Adipocyte (in vitro differentiated cells): ENCODE measurements at regions not wholly inside any gene's neighbourhood (a gene's known extent, or its start where the extent isn't known, plus 50 kb on each side); places are given as distances from the start of the nearest gene placed in this dataset.

Experiments used
- DNase-seq: peaks from one replicate; pipeline ENCODE4 v3.0.0-alpha.2; 2015; ENCODE audit warnings: low read depth
- H3K27me3 ChIP-seq: replicated peaks from 2 replicates; pipeline ENCODE4 v1.7.0; 2013; ENCODE audit warnings: mild to moderate bottlenecking, low read length, moderate library complexity; ENCODE audit not compliant: control insufficient read depth, insufficient read depth
- H3K36me3 ChIP-seq: 2 replicates; pipeline ENCODE4 v1.7.0; 2013; ENCODE audit warnings: low read length, mild to moderate bottlenecking, moderate library complexity; ENCODE audit not compliant: control insufficient read depth, insufficient read depth, severe bottlenecking
- H3K4me1 ChIP-seq: 2 replicates; pipeline ENCODE4 v1.7.0; 2013; ENCODE audit warnings: mild to moderate bottlenecking, low read length, moderate library complexity; ENCODE audit not compliant: control insufficient read depth, insufficient read depth
- H3K4me3 ChIP-seq: 2 replicates; pipeline ENCODE4 v1.7.0; 2013; ENCODE audit warnings: mild to moderate bottlenecking, low read length, moderate library complexity
- H3K9ac ChIP-seq: 2 replicates; pipeline ENCODE4 v1.7.0; 2013; ENCODE audit warnings: mild to moderate bottlenecking, low read length, moderate library complexity
- H3K9me3 ChIP-seq: 2 replicates; pipeline ENCODE4 v1.7.0; 2013; ENCODE audit warnings: mild to moderate bottlenecking, low read length, moderate library complexity; ENCODE audit not compliant: control insufficient read depth

DNA sequence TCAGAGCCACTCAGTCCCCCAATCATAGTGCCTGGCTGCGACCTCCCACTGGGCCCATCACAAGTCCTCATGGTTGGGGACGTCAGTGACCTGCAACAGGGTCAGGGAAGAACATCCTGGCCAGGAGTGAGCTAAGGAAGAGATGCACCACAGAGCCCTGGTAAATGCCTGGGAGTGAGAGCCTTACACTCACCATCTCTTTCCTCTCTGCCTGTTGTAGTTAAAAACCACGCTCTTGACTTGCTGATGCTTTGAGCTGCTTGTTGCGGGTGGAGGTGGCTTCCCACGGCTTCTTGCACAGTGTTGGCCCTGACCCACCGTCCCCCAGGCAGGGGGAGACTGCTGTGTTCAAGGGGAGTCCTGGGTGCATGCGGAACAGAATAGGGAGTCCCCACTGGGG lies 91.1 kb upstream of the RGMA start:
- DNase-seq: no peak
- no peaks in the 10 kb centered on the region for H3K9me3 ChIP-seq
- H3K27me3 ChIP-seq: peaks cover 3% of the 10 kb centered on the region
- H3K4me1 ChIP-seq: no peaks in the 10 kb centered on the region
- H3K36me3 ChIP-seq: no peaks in the 10 kb centered on the region
- no peak overlapping the region for H3K9ac ChIP-seq
- H3K4me3 ChIP-seq: no peak overlapping the region

DNA sequence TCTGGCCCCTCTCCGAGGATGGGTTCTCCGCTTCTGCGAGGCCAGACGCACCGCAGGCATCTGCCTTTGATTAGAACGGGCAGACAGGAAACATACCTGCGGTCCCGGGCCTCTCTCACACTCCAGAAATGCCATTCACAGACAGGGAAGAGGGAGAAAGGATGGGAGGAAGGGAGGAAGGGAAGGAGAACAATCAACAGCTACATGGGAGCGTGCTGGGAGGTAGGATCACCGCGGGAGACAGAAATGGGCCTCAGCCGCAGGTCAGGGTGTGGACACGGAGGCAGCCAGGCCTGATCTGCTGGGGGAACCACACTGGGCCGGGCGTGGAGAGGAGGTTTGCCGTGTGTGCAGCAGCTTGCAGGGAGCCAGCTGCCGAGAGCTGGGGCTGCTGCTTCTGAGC lies 90.7 kb upstream of the RGMA start:
- DNase-seq: no peak

DNA sequence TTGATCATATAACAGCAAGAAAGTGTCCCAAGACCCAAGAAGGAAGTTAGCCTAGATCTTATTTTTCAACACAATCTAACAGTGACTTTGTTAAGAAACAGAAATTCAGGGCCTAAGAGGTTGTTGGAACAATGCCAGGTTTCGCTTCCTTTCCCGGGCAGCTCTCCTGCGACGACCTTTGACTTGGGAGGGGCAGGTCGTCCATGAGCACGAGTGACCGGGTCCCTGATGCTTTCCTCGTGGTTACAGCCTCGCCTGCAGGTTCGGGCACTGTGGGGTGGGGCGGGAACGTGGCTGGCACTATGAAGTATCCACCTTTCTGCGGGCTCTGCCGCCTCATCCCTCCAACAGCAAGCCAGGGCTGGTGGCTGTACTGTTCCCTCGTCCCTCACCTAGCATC lies 90.1 kb upstream of the RGMA start:
- no peak overlapping the region for H3K4me3 ChIP-seq
- H3K36me3 ChIP-seq: no peaks in the 10 kb centered on the region
- DNase-seq: no peak
- no peaks in the 10 kb centered on the region for H3K9me3 ChIP-seq
- peaks cover 3% of the 10 kb centered on the region for H3K27me3 ChIP-seq
- H3K9ac ChIP-seq: no peak overlapping the region
- H3K4me1 ChIP-seq: no peaks in the 10 kb centered on the region

More for the DNA sequence above, 90.7 kb upstream of the RGMA start:
- Histone ChIP-seq H3K27me3 (peaks cover 3% of the 10 kb centered on the region), H3K4me1 (no peaks in the 10 kb centered on the region), H3K9me3 (no peaks in the 10 kb centered on the region), H3K4me3 (no peak overlapping the region), H3K36me3 (no peaks in the 10 kb centered on the region), H3K9ac (no peak overlapping the region)

DNA sequence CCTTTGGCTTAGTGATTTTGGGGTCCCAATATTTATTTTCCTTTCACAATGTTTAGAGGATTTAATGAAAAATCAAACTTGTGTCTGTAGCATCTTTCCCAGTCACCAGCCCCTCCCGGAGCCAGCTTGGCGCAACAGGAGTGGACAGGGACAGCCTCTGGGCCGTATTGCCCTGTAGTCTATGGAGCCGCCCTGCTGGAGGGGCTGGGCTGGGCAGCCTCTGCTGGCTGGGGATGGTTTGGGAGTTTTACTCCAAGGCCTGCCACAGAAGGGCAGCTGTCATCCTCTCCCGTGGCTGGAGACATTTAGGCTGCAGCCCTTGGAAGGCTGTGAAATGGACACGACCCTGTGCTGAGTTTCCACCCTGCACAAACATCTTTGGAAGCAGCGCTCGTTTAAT lies 89.4 kb upstream of the RGMA start:
- Histone ChIP-seq H3K9me3 (no peaks in the 10 kb centered on the region), H3K4me1 (no peaks in the 10 kb centered on the region), H3K27me3 (peaks cover 3% of the 10 kb centered on the region), H3K4me3 (no peak overlapping the region), H3K9ac (no peak overlapping the region), H3K36me3 (no peaks in the 10 kb centered on the region)
- DNase-seq: no peak

DNA sequence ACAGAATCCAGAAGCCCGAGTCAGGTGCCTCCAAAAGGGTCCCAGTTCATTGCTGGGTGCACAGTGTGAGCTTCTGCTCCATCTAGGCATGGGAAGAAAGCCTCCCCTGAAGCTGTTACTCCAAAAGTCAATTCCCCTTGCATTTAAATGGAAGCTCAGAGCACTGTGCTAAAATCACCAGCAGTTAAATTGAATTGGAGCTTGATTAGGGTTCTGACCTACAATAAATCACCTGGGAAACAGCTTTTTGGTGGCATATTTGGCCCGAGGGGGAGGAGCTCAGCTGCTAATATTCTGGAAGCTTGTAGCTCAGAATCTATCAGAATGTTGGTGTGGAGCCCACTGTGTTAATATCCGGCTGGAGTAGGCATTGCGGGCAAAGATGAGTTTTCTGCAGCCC lies 87.1 kb upstream of the RGMA start:
- Histone ChIP-seq H3K4me1 (no peaks in the 10 kb centered on the region), H3K27me3 (peaks cover 3% of the 10 kb centered on the region), H3K9me3 (no peaks in the 10 kb centered on the region), H3K9ac (no peak overlapping the region), H3K36me3 (no peaks in the 10 kb centered on the region), H3K4me3 (no peak overlapping the region)
- no peak for DNase-seq

DNA sequence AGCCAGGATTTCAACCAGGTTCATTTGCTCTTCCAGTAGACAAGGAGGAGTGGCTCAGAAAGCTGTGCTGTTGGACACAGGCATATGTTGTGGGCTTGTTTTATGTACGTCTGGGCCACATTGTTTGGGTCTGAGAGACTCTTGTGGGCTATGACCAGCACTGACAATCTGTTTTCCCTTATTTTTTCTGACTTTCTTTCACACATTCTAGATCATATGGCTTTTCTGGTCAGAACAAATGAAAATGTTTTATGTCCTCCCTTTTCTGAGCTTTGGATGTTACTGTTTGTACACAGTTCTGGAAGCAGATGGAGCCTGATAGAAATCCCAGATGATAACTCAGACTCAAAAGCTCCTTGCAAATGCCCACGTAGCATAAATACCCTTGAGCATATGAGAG lies 85.8 kb upstream of the RGMA start:
- Histone ChIP-seq H3K9ac (no peak overlapping the region), H3K4me1 (no peaks in the 10 kb centered on the region), H3K27me3 (peaks cover 3% of the 10 kb centered on the region), H3K9me3 (no peaks in the 10 kb centered on the region), H3K36me3 (no peaks in the 10 kb centered on the region), H3K4me3 (no peak overlapping the region)
- no peak for DNase-seq

DNA sequence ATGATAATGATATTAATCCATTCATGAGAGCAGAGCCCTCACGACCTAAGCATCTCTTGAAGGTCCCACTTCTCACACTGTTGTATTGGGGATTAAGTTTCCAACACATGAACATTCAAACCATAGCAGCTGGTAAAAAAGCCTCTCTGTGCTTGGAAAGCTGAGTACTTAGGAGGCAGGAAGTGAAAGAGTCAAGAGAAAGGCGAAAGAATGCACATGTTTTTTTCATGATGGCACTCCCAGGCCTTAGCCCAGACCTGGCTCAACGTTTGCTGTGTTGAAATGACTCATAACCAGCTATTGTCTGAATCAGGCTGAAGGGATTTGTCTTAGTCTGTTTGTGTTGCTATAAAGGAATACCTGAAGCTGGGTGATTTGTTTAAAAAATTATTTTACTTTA lies 84.4 kb upstream of the RGMA start:
- Histone ChIP-seq H3K9me3 (no peaks in the 10 kb centered on the region), H3K27me3 (peaks cover 3% of the 10 kb centered on the region), H3K4me1 (no peaks in the 10 kb centered on the region), H3K36me3 (no peaks in the 10 kb centered on the region), H3K4me3 (no peak overlapping the region), H3K9ac (no peak overlapping the region)
- DNase-seq: no peak

DNA sequence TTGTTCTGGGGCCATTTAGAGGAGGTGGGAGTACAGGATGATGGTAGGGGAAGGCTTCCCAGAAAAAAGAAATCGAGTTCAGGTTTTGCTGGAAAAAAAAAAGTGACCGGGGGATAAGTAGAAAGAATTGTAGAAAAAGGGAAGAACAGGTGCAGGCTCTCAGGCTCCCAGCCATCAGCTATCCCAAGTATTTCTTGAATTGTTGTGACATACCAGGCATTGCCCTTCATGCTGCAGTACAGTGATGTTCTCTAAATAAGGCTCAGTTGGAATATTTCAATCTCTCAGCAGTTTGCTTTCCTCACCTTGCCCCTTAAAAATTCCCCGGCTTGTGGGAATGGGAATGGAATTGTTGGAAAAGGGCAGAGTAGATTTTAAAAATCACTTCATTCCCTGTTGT lies 82.5 kb upstream of the RGMA start:
- Histone ChIP-seq H3K27me3 (peaks cover 12% of the 10 kb centered on the region), H3K36me3 (no peaks in the 10 kb centered on the region), H3K9me3 (no peaks in the 10 kb centered on the region), H3K4me1 (no peaks in the 10 kb centered on the region), H3K4me3 (no peak overlapping the region), H3K9ac (no peak overlapping the region)
- DNase-seq: no peak

DNA sequence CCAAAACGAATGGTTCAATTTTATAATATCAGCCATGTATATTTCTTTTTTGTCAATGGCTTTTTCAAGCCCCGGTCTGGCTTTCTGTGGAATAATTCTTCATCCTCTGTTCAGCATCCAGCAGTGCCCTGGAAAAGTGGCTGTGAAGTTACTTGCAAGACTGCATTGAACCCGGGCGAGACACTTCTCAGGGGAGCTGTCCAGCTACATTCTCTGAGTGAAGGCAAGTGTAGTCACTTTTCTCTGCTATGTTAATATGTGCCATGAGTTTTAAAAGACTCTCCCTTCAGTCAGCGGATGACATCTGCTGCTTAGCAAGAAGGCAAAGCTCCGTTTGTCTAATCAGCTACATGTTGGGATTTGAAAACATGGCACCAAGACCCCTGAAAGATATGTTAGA lies 81.3 kb upstream of the RGMA start:
- Histone ChIP-seq H3K9me3 (no peaks in the 10 kb centered on the region), H3K36me3 (no peaks in the 10 kb centered on the region), H3K4me3 (no peak overlapping the region), H3K4me1 (no peaks in the 10 kb centered on the region), H3K27me3 (peaks cover 17% of the 10 kb centered on the region), H3K9ac (no peak overlapping the region)
- no peak for DNase-seq

DNA sequence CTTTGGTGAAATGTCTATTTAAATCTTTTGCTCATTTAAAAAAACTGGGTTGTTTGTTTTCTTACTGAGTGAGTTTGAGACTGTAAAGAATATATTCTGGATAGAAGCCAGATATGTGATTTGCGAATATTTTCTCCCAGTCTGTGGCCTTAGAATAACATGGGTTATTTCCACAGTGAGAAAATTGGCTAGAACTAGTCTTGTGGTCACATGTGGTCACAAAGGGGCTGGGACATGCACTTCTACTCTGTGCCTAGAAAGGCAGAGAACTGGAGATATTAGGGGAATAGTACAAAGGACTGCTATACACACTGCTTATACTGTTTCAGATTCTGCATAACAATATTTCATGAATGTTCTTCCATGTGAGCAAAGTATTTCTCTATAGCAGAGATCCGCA lies 79.9 kb upstream of the RGMA start:
- no peak for DNase-seq
- Histone ChIP-seq H3K36me3 (no peaks in the 10 kb centered on the region), H3K9ac (no peak overlapping the region), H3K4me3 (no peak overlapping the region), H3K27me3 (peaks cover 15% of the 10 kb centered on the region), H3K4me1 (no peaks in the 10 kb centered on the region), H3K9me3 (no peaks in the 10 kb centered on the region)

DNA sequence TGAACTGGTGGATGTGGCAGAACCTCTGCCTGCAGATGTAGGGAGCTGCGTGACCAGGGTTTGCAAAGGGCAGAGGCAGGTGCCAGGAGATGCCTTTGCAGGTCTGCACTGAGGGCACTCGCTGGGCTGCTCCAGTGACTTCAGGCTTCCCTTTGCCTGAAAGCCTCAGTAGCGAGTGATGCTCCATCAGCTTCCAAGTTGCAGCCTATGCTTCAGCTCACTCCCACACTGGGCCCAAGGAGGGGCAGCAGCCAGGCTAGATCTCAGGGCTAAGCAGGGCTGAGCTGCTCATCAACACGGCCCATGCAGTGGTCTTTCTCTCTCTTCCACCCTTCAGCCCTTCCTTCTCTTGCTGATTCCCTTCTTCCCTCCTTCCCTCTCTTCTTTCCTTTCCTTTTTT lies 78.3 kb upstream of the RGMA start:
- Histone ChIP-seq H3K9ac (no peak overlapping the region), H3K27me3 (peaks cover 15% of the 10 kb centered on the region), H3K36me3 (no peaks in the 10 kb centered on the region), H3K4me1 (no peaks in the 10 kb centered on the region), H3K4me3 (no peak overlapping the region), H3K9me3 (no peaks in the 10 kb centered on the region)
- DNase-seq: no peak

DNA sequence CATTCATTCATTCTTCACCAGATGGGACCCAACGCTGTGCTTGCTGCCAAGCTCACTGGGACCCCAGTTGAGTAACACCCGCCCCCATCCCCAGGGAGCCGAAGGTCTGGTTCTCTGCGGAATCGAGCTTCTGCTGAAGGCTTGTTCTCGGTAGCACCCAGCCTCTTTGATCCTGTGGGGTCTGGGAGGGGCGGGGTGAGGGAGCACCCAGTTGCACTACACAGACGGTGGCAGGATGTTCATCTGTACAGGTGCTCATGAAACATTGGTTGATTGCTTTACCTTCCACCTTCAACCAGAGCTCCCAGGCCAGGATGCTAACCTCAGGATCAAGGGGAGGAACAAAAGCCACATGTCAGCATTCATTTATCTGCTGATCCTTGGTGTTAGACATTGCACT lies 77.7 kb upstream of the RGMA start:
- Histone ChIP-seq H3K27me3 (peaks cover 15% of the 10 kb centered on the region), H3K36me3 (no peaks in the 10 kb centered on the region), H3K4me1 (no peaks in the 10 kb centered on the region), H3K9ac (no peak overlapping the region), H3K9me3 (no peaks in the 10 kb centered on the region), H3K4me3 (no peak overlapping the region)
- DNase-seq: no peak
